MM.1S (cell line): ENCODE measurements at regions not wholly inside any gene's neighbourhood (a gene's known extent, or its start where the extent isn't known, plus 50 kb on each side); places are given as distances from the start of the nearest gene placed in this dataset.

Experiments used
- DNase-seq: peaks from one replicate; pipeline ENCODE4 v3.0.0-alpha.2; 2015
- H2AFZ ChIP-seq: fragments of 300-600 bp; sonication (generic); 2 replicates; pipeline ENCODE4 v1.6.0; 2016; ENCODE audit warnings: antibody characterized with exemption, low read length
- H3F3A ChIP-seq: fragments of 300-600 bp; sonication (generic); 2 replicates; pipeline ENCODE4 v1.6.1; 2016; ENCODE audit warnings: mild to moderate bottlenecking, antibody characterized with exemption, low read length, moderate library complexity, mixed read lengths; ENCODE audit not compliant: insufficient read depth
- H3K27ac ChIP-seq: fragments of 300-600 bp; sonication (generic); 2 replicates; pipeline ENCODE4 v1.5.1; 2016; ENCODE audit warnings: mild to moderate bottlenecking, low read length
- H3K27me3 ChIP-seq: fragments of 300-600 bp; sonication (generic); replicated peaks from 2 replicates; pipeline ENCODE4 v1.6.0; 2016; ENCODE audit warnings: low read length; ENCODE audit not compliant: insufficient read depth
- H3K36me3 ChIP-seq: fragments of 300-600 bp; sonication (generic); replicated peaks from 2 replicates; pipeline ENCODE4 v1.6.1; 2016; ENCODE audit warnings: mild to moderate bottlenecking, low read length, mixed read lengths; ENCODE audit not compliant: insufficient read depth
- H3K4me1 ChIP-seq: fragments of 300-600 bp; sonication (generic); 2 replicates; pipeline ENCODE4 v1.6.1; 2016; ENCODE audit warnings: low read length, mixed read lengths
- H3K4me2 ChIP-seq: fragments of 300-600 bp; sonication (generic); 2 replicates; pipeline ENCODE4 v1.6.0; 2016; ENCODE audit warnings: low read depth, low read length
- H3K4me3 ChIP-seq: fragments of 300-600 bp; sonication (generic); 2 replicates; pipeline ENCODE4 v1.5.1; 2016; ENCODE audit warnings: low read length, mixed read lengths
- H3K79me2 ChIP-seq: fragments of 300-600 bp; sonication (generic); 2 replicates; pipeline ENCODE4 v1.6.1; 2016; ENCODE audit warnings: mixed run types, low read length, mixed read lengths
- H3K9ac ChIP-seq: fragments of 300-600 bp; sonication (generic); 2 replicates; pipeline ENCODE4 v1.6.1; 2016; ENCODE audit warnings: low read length, mixed read lengths
- H3K9me2 ChIP-seq: fragments of 300-600 bp; sonication (generic); replicated peaks from 2 replicates; pipeline ENCODE4 v1.6.1; 2016; ENCODE audit warnings: mild to moderate bottlenecking, low read length, mixed read lengths; ENCODE audit not compliant: insufficient read depth
- H3K9me3 ChIP-seq: fragments of 300-600 bp; sonication (generic); replicated peaks from 2 replicates; pipeline ENCODE4 v1.6.1; 2016; ENCODE audit warnings: mild to moderate bottlenecking, low read length, mixed read lengths; ENCODE audit not compliant: insufficient read depth
- H4K20me1 ChIP-seq: fragments of 300-600 bp; sonication (generic); 2 replicates; pipeline ENCODE4 v1.6.1; 2016; ENCODE audit warnings: mild to moderate bottlenecking, low read length, moderate library complexity, mixed read lengths; ENCODE audit not compliant: insufficient read depth
- EZH2 ChIP-seq: fragments of 300-600 bp; sonication (generic); optimal IDR thresholded peaks from 2 replicates; pipeline ENCODE3; 2017; ENCODE audit warnings: low read depth, mild to moderate bottlenecking, antibody characterized with exemption, low read length, mixed read lengths
- EZH2phosphoT487 ChIP-seq: fragments of 300-600 bp; sonication (generic); IDR thresholded peaks from 2 replicates; pipeline ENCODE4 v1.6.1; 2018; ENCODE audit warnings: antibody characterized with exemption, low read length
- TF ChIP-seq, protein P1 (sequence below): fragments of 300-600 bp; sonication (generic); IDR thresholded peaks from 2 replicates; pipeline ENCODE4 v1.5.1; 2016; ENCODE audit warnings: antibody characterized with exemption, low read length, mixed read lengths

DNA sequence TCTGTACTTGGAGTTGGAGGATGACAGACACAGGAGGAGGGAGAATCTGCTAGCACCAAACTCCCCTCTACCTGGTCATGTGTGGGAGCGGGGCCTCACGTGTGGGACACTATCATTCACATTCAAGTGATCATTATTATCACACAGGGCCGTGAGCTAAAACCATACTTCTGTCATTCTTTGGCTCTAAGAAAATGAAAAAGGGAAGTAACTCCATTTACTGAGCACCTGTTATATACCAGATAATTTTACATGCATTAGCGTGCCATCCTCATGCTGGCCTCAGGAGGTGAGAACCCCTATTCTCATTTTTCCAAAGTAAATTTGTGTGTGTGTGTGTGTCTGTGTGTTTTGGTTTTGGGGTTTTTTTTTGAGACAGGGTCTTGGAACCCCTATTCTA is 150.1 kb downstream of the GLI2 start:
- Histone ChIP-seq H3K27ac (no peak overlapping the region), H3K4me1 (no peaks in the 10 kb centered on the region), H3K36me3 (no peaks in the 10 kb centered on the region), H3K4me3 (no peak overlapping the region), H3K9me3 (no peaks in the 10 kb centered on the region), H2AFZ (no peak overlapping the region), H3F3A (no peaks in the 10 kb centered on the region), H3K79me2 (no peaks in the 10 kb centered on the region), H4K20me1 (no peaks in the 10 kb centered on the region), H3K4me2 (no peak overlapping the region), H3K9me2 (no peaks in the 10 kb centered on the region), H3K27me3 (peaks cover 8% of the 10 kb centered on the region; the same call in 1 of the 2 replicates), H3K9ac (no peak overlapping the region)
- no peak for DNase-seq
- no peak for TF ChIP-seq EZH2
- TF ChIP-seq, protein P1, sequence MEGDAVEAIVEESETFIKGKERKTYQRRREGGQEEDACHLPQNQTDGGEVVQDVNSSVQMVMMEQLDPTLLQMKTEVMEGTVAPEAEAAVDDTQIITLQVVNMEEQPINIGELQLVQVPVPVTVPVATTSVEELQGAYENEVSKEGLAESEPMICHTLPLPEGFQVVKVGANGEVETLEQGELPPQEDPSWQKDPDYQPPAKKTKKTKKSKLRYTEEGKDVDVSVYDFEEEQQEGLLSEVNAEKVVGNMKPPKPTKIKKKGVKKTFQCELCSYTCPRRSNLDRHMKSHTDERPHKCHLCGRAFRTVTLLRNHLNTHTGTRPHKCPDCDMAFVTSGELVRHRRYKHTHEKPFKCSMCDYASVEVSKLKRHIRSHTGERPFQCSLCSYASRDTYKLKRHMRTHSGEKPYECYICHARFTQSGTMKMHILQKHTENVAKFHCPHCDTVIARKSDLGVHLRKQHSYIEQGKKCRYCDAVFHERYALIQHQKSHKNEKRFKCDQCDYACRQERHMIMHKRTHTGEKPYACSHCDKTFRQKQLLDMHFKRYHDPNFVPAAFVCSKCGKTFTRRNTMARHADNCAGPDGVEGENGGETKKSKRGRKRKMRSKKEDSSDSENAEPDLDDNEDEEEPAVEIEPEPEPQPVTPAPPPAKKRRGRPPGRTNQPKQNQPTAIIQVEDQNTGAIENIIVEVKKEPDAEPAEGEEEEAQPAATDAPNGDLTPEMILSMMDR: no peak
- TF ChIP-seq EZH2phosphoT487: no peak

DNA sequence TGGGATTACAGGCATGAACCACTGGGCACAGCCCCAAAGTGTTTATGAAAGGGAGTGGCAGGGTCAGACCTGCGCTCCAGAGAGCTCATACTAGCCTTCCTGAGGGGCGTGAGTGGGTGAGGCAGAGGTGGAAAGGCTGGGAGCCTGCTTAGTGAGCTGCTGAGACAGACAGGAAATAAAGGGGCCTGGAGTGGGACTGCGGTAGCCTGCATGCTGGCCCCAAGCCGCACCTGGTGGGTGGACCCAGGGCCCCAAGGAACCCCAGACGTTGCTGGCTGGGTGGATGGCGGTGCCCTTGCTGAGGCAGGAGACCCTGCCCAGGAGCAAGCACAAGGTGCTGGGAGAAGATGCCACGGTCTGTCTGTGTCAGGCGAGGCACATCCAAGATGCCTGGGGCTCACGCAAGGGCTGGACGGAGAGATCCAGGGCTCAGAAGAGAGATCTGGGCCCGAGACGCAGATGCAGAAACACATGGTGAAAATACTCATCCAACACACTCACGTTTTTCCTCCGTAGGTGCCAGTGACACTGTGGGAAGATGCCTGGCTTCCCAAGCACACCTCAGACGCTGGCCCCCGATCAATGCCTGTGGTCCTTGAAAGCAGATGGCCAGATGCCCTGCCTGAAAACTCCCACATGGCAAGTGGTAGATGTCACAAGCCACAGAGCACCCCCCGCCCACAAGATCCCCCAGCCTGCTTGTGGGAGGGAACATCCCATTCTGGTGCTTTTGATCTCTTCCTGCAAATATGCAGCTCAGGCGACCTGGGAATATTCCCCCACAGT is 151.1 kb downstream of the GLI2 start:
- Histone ChIP-seq H3K9ac (no peak overlapping the region), H3K4me2 (no peak overlapping the region), H3K4me3 (no peak overlapping the region), H2AFZ (no peak overlapping the region), H3K36me3 (no peaks in the 10 kb centered on the region), H3K27me3 (peaks cover 8% of the 10 kb centered on the region; the same call in 1 of the 2 replicates), H3K9me3 (no peaks in the 10 kb centered on the region), H3K27ac (no peak overlapping the region), H4K20me1 (no peaks in the 10 kb centered on the region), H3K4me1 (no peaks in the 10 kb centered on the region), H3K9me2 (no peaks in the 10 kb centered on the region), H3K79me2 (no peaks in the 10 kb centered on the region), H3F3A (no peaks in the 10 kb centered on the region)
- TF ChIP-seq EZH2 (no peak), EZH2phosphoT487 (no peak)
- TF ChIP-seq, protein P1: no peak
- DNase-seq: no peak

DNA sequence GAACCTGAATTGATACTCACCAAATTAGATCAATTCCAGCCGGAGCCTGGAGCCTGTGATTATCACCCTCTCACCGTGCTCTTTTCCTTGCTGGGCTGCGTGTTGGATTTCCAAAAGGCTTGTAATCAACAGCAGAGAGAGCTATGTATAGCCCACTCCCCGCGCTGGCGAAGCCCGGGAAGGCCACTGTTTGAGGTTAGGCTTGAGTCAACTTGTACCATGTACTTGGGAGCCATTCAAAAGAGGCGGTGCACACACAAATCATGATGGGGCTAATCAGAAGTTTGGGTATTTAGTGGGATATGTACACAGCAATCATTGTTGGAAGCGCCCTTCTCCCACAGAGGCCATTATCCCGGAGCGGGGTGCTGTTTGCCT is 151.6 kb downstream of the GLI2 start:
- H2AFZ ChIP-seq: no peak overlapping the region
- H3K9ac ChIP-seq: no peak overlapping the region
- H3K4me1 ChIP-seq: no peaks in the 10 kb centered on the region
- no peaks in the 10 kb centered on the region for H3K9me2 ChIP-seq
- H3K27ac ChIP-seq: no peak overlapping the region
- no peak for DNase-seq
- H3F3A ChIP-seq: no peaks in the 10 kb centered on the region
- no peaks in the 10 kb centered on the region for H4K20me1 ChIP-seq
- peaks cover 8% of the 10 kb centered on the region; the same call in 1 of the 2 replicates for H3K27me3 ChIP-seq
- no peaks in the 10 kb centered on the region for H3K36me3 ChIP-seq
- H3K79me2 ChIP-seq: no peaks in the 10 kb centered on the region
- H3K4me3 ChIP-seq: no peak overlapping the region
- no peak overlapping the region for H3K4me2 ChIP-seq
- H3K9me3 ChIP-seq: no peaks in the 10 kb centered on the region
- TF ChIP-seq EZH2phosphoT487 (no peak), EZH2 (no peak)
- TF ChIP-seq, protein P1: no peak
